GM19372 (cell line): ENCODE measurements at regions not wholly inside any gene's neighbourhood (a gene's known extent, or its start where the extent isn't known, plus 50 kb on each side); places are given as distances from the start of the nearest gene placed in this dataset.

ENCODE experiments used
- ATAC-seq: cut with Tn5 transposase; IDR thresholded peaks from one replicate; pipeline ENCODE4 v1.9.1; 2021; ENCODE audit warnings: mild to moderate bottlenecking, low read depth, moderate library complexity; ENCODE audit not compliant: unreplicated experiment

- no peak for ATAC-seq
Measured at GRCh38 chr14:85195872-85196477, 334.0 kb upstream of the FLRT2 start.

GRCh38 chr14:85198001-85198400, 331.9 kb upstream of the FLRT2 start:
- no peak for ATAC-seq

- no peak for ATAC-seq
Measured at GRCh38 chr14:85205875-85206274, 324.1 kb upstream of the FLRT2 start.

GRCh38 chr14:85214471-85214870, 315.5 kb upstream of the FLRT2 start:
- no peak for ATAC-seq

GRCh38 chr14:85217412-85217811, 312.5 kb upstream of the FLRT2 start:
- ATAC-seq = no peak

- ATAC-seq = no peak
Measured at GRCh38 chr14:85218982-85219381, 311.0 kb upstream of the FLRT2 start.

- no peak for ATAC-seq
Measured at GRCh38 chr14:85221832-85222231, 308.1 kb upstream of the FLRT2 start.

- ATAC-seq = no peak
Measured at GRCh38 chr14:85222341-85222740, 307.6 kb upstream of the FLRT2 start.

GRCh38 chr14:85223667-85224066, 306.3 kb upstream of the FLRT2 start:
- no peak for ATAC-seq

GRCh38 chr14:85224241-85224640, 305.7 kb upstream of the FLRT2 start:
- no peak for ATAC-seq

- no peak for ATAC-seq
Measured at GRCh38 chr14:85233756-85234155, 296.2 kb upstream of the FLRT2 start.

- no peak for ATAC-seq
Measured at GRCh38 chr14:85234156-85235025, 295.6 kb upstream of the FLRT2 start.

- ATAC-seq = no peak
Measured at GRCh38 chr14:85235868-85236267, 294.1 kb upstream of the FLRT2 start.

- ATAC-seq = no peak
Measured at GRCh38 chr14:85236296-85236695, 293.6 kb upstream of the FLRT2 start.

- no peak for ATAC-seq
Measured at GRCh38 chr14:85239791-85240190, 290.2 kb upstream of the FLRT2 start.

- no peak for ATAC-seq
Measured at GRCh38 chr14:85241022-85241855, 288.7 kb upstream of the FLRT2 start.

GRCh38 chr14:85242666-85243065, 287.3 kb upstream of the FLRT2 start:
- no peak for ATAC-seq

GRCh38 chr14:85243321-85243720, 286.6 kb upstream of the FLRT2 start:
- no peak for ATAC-seq

GRCh38 chr14:85247071-85247470, 282.9 kb upstream of the FLRT2 start:
- ATAC-seq = no peak

- no peak for ATAC-seq
Measured at GRCh38 chr14:85248881-85249635, 280.9 kb upstream of the FLRT2 start.
